ENCODE measurements at regions not wholly inside any gene's neighbourhood (a gene's known extent, or its start where the extent isn't known, plus 50 kb on each side); places are given as distances from the start of the nearest gene placed in this dataset.

DNA sequence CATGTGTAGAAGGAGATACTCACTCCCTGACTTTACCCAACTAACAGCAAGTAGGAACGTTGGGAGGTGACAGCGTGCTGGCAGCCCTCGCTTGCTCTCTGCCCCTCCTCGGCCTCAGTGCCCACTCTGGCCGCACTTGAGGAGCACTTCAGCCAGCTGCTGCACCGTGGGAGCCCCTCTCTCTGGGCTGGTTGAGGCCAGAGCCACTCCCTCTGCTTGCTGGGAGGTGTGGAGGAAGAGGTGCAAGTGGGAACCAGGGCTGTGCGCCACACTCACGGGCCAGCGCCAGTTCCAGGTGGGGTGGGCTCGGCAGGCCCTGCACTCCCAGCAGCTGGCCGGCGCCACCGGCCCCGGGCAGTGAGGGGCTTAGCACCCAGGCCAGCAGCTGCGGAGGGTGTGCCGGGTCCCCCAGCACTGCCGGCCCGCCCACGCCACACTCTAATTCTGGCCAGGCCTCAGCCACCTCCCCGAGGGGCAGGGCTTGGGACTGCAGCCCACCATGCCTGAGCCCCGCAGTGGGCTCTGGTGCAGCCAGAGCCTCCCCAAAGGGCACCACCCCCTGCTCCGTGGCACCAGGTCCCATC lies 68.4 kb upstream of the FRMD4B start:
- no peaks in the 10 kb centered on the region for H4K20me1 ChIP-seq (ENCODE audit: insufficient read depth, low read length)
- H3K4me1 ChIP-seq (ENCODE audit: insufficient read depth, low read length) = no peaks in the 10 kb centered on the region
- no peaks in the 10 kb centered on the region for H3K9me3 ChIP-seq (ENCODE audit: low read depth, low read length)
- H3K79me2 ChIP-seq (ENCODE audit: insufficient read depth, low read length) = no peaks in the 10 kb centered on the region
- TF ChIP-seq, protein P1, sequence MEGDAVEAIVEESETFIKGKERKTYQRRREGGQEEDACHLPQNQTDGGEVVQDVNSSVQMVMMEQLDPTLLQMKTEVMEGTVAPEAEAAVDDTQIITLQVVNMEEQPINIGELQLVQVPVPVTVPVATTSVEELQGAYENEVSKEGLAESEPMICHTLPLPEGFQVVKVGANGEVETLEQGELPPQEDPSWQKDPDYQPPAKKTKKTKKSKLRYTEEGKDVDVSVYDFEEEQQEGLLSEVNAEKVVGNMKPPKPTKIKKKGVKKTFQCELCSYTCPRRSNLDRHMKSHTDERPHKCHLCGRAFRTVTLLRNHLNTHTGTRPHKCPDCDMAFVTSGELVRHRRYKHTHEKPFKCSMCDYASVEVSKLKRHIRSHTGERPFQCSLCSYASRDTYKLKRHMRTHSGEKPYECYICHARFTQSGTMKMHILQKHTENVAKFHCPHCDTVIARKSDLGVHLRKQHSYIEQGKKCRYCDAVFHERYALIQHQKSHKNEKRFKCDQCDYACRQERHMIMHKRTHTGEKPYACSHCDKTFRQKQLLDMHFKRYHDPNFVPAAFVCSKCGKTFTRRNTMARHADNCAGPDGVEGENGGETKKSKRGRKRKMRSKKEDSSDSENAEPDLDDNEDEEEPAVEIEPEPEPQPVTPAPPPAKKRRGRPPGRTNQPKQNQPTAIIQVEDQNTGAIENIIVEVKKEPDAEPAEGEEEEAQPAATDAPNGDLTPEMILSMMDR (IDR thresholded peaks at IDR 0.05; ENCODE audit: extremely low read depth, low read depth, low read length) = no peak
- no peaks in the 10 kb centered on the region for H3K27me3 ChIP-seq (ENCODE audit: insufficient read depth, low read length)
- H3K4me3 ChIP-seq (ENCODE audit: insufficient read depth, low read length) = no peak overlapping the region
- H3K36me3 ChIP-seq (ENCODE audit: insufficient read depth, low read length) = no peaks in the 10 kb centered on the region
- no peak overlapping the region for H3K27ac ChIP-seq (ENCODE audit: low read depth, low read length)
- no peak overlapping the region for H2AFZ ChIP-seq (ENCODE audit: low read length)
- DNase-seq (ENCODE audit: insufficient read length, low spot score, missing footprints) = no peak
- no peak overlapping the region for H3K4me2 ChIP-seq (ENCODE audit: insufficient read depth, low read length)

DNA sequence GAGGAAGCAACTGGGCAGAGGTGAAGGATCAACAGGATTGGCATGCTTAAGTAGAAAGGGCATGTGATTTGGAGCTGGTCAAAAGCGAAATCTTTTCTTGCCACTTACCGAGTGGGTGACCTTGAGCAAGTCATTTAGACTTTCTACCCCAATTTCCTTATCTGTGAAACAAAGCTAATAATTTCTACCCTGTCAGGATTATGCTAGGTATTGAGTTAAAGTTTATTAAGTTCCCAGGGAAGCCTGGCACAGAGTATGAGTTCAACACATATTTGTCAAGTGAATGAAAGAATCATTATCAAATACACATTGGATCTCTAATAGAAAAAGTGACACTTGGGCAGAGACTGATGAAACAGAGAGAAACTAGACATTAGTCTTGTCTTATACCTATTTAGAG lies 66.4 kb upstream of the FRMD4B start:
- H3K36me3 ChIP-seq (ENCODE audit: insufficient read depth, low read length) = no peaks in the 10 kb centered on the region
- TF ChIP-seq, protein P1 (IDR thresholded peaks at IDR 0.05; ENCODE audit: extremely low read depth, low read depth, low read length) = no peak
- no peak overlapping the region for H3K4me2 ChIP-seq (ENCODE audit: insufficient read depth, low read length)
- DNase-seq (ENCODE audit: insufficient read length, low spot score, missing footprints) = no peak
- no peaks in the 10 kb centered on the region for H3K79me2 ChIP-seq (ENCODE audit: insufficient read depth, low read length)
- H3K4me1 ChIP-seq (ENCODE audit: insufficient read depth, low read length) = no peaks in the 10 kb centered on the region
- no peaks in the 10 kb centered on the region for H3K27me3 ChIP-seq (ENCODE audit: insufficient read depth, low read length)
- H4K20me1 ChIP-seq (ENCODE audit: insufficient read depth, low read length) = no peaks in the 10 kb centered on the region
- H3K9me3 ChIP-seq (ENCODE audit: low read depth, low read length) = no peaks in the 10 kb centered on the region
- H2AFZ ChIP-seq (ENCODE audit: low read length) = no peak overlapping the region
- H3K4me3 ChIP-seq (ENCODE audit: insufficient read depth, low read length) = no peak overlapping the region
- H3K27ac ChIP-seq (ENCODE audit: low read depth, low read length) = no peak overlapping the region

DNA sequence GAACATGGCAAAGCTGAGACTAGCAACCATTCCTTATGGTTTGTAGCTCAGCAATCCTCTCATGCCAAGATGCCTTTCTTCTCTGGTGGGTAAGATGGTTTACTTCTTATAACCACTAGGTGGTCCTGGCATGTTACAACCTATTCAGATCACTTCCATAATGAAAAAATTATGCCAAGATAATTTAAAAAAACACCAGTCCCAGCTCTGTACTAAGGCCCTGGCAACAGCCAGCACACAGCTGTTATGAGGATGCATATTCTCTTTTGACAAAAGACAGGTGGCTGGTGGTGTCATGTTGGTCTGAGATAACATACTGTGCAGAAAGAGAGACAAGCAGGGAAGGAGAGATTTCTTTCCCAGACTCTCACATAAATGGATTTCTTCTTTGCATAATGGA lies 65.7 kb upstream of the FRMD4B start:
- no peaks in the 10 kb centered on the region for H3K9me3 ChIP-seq (ENCODE audit: low read depth, low read length)
- no peaks in the 10 kb centered on the region for H3K27me3 ChIP-seq (ENCODE audit: insufficient read depth, low read length)
- no peak overlapping the region for H3K4me2 ChIP-seq (ENCODE audit: insufficient read depth, low read length)
- no peaks in the 10 kb centered on the region for H4K20me1 ChIP-seq (ENCODE audit: insufficient read depth, low read length)
- peak; percentile 62 for DNase-seq (ENCODE audit: insufficient read length, low spot score, missing footprints)
- no peaks in the 10 kb centered on the region for H3K4me1 ChIP-seq (ENCODE audit: insufficient read depth, low read length)
- no peak overlapping the region for H3K27ac ChIP-seq (ENCODE audit: low read depth, low read length)
- H3K36me3 ChIP-seq (ENCODE audit: insufficient read depth, low read length) = no peaks in the 10 kb centered on the region
- H3K4me3 ChIP-seq (ENCODE audit: insufficient read depth, low read length) = no peak overlapping the region
- no peaks in the 10 kb centered on the region for H3K79me2 ChIP-seq (ENCODE audit: insufficient read depth, low read length)
- H2AFZ ChIP-seq (ENCODE audit: low read length) = no peak overlapping the region
- TF ChIP-seq, protein P1 (IDR thresholded peaks at IDR 0.05; ENCODE audit: extremely low read depth, low read depth, low read length) = no peak

DNA sequence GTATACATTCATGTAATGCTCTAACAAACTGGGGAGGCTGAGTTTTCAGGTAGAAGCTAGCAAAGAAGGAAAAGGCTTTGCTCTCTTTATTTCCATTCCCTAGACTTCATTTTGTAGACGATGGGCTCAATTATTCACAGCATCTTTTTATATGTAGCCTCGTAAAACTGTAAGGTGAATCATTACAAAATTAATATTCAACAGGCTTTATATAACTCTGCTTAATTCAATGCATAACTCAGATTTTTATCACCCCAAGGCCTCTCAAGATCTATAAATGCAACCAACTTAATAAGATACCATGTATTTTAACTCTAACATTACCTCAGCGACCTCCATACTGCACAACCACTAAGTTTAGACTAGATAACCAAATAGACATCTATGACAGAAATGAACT lies 63.0 kb upstream of the FRMD4B start:
- H3K4me1 ChIP-seq (ENCODE audit: insufficient read depth, low read length) = peaks cover 10% of the 10 kb centered on the region
- TF ChIP-seq, protein P1 (IDR thresholded peaks at IDR 0.05; ENCODE audit: extremely low read depth, low read depth, low read length) = no peak
- no peaks in the 10 kb centered on the region for H3K79me2 ChIP-seq (ENCODE audit: insufficient read depth, low read length)

More for the DNA sequence above, 63.0 kb upstream of the FRMD4B start:
- Histone ChIP-seq H3K27me3 (ENCODE audit: insufficient read depth, low read length) (no peaks in the 10 kb centered on the region), H3K27ac (ENCODE audit: low read depth, low read length) (no peak overlapping the region), H3K36me3 (ENCODE audit: insufficient read depth, low read length) (no peaks in the 10 kb centered on the region), H3K4me2 (ENCODE audit: insufficient read depth, low read length) (no peak overlapping the region), H3K4me3 (ENCODE audit: insufficient read depth, low read length) (no peak overlapping the region), H4K20me1 (ENCODE audit: insufficient read depth, low read length) (no peaks in the 10 kb centered on the region), H3K9me3 (ENCODE audit: low read depth, low read length) (no peaks in the 10 kb centered on the region), H2AFZ (ENCODE audit: low read length) (no peak overlapping the region)
- DNase-seq (ENCODE audit: insufficient read length, low spot score, missing footprints) = no peak

Measured in osteoblast (primary cell).